WTC11 (cell line): ENCODE measurements at regions not wholly inside any gene's neighbourhood (a gene's known extent, or its start where the extent isn't known, plus 50 kb on each side); places are given as distances from the start of the nearest gene placed in this dataset.

Source experiments
- CBFB ChIP-seq: sonication (generic); formaldehyde crosslinking; IDR thresholded peaks from 2 replicates; pipeline ENCODE4 v1.8.1; 2022; ENCODE audit warnings: mild to moderate bottlenecking, low read depth, missing genetic modification reagents
- MAX ChIP-seq: sonication (generic); formaldehyde crosslinking; IDR thresholded peaks from 2 replicates; pipeline ENCODE4 v1.8.0; 2022; ENCODE audit warnings: mild to moderate bottlenecking, missing genetic modification reagents
- TEAD1 ChIP-seq: sonication (generic); formaldehyde crosslinking; IDR thresholded peaks from 2 replicates; pipeline ENCODE4 v1.8.0; 2022; ENCODE audit warnings: mild to moderate bottlenecking, missing genetic modification reagents
- TF ChIP-seq, protein P1 (sequence below): fragments of 200-600 bp; IDR thresholded peaks from 2 replicates; pipeline ENCODE4 v1.8.0; 2022; ENCODE audit warnings: antibody characterized with exemption
- TF ChIP-seq, protein P2 (sequence below): sonication (generic); formaldehyde crosslinking; IDR thresholded peaks from 2 replicates; pipeline ENCODE4 v1.8.1; 2023; ENCODE audit warnings: mild to moderate bottlenecking, missing genetic modification reagents, moderate library complexity
- TF ChIP-seq, protein P3 (sequence below): sonication (generic); formaldehyde crosslinking; conservative IDR thresholded peaks from 2 replicates; pipeline ENCODE4 v1.8.1; 2022; ENCODE audit warnings: mild to moderate bottlenecking, missing genetic modification reagents

DNA sequence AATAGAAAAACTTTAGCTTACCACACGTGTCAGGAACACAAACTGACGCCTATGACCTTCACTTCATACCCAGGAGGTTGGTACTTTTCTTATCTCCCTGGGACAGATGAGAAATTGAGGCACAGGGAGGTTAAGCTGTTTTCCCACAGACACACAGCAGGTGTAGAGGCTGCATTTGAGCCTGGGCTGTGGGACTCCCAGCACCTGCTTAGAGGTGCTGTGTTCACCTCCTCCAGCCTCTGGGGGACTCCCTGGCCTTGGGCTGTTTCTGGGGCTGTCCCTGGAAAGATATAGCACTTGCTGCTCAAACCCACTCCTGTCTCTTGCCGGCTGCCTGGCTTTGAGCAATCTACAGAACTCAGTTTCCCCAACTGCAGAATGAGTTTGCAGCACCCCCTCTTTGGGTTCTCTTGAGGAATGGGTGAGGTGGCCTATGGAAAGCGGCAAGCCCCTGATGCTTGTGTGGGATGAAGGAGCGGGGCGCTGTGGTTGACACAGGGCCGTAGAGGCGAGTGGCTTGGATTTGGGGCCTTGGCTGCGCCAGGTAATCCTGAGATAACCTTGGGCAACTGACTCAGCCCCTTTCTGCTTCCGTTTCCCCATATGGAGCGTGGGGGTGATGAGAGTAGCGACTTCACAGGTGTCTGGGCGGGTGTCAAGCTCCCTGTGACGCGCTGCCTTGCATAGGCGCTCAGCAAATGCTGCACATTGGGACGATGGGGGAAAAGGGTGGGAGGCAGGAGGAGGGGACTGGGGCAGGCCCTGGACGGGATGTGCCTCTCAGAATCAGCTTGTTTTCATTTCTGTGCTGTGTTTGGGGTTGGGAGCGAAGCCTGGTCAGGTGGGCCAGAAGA lies 104.5 kb upstream of the CIBAR2 start:
- TF ChIP-seq, protein P1, sequence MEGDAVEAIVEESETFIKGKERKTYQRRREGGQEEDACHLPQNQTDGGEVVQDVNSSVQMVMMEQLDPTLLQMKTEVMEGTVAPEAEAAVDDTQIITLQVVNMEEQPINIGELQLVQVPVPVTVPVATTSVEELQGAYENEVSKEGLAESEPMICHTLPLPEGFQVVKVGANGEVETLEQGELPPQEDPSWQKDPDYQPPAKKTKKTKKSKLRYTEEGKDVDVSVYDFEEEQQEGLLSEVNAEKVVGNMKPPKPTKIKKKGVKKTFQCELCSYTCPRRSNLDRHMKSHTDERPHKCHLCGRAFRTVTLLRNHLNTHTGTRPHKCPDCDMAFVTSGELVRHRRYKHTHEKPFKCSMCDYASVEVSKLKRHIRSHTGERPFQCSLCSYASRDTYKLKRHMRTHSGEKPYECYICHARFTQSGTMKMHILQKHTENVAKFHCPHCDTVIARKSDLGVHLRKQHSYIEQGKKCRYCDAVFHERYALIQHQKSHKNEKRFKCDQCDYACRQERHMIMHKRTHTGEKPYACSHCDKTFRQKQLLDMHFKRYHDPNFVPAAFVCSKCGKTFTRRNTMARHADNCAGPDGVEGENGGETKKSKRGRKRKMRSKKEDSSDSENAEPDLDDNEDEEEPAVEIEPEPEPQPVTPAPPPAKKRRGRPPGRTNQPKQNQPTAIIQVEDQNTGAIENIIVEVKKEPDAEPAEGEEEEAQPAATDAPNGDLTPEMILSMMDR, result no peak
- TF ChIP-seq MAX (CRISPR knock-in tag) (no peak), TEAD1 (CRISPR knock-in tag) (no peak), CBFB (no peak)
- TF ChIP-seq, protein P2, sequence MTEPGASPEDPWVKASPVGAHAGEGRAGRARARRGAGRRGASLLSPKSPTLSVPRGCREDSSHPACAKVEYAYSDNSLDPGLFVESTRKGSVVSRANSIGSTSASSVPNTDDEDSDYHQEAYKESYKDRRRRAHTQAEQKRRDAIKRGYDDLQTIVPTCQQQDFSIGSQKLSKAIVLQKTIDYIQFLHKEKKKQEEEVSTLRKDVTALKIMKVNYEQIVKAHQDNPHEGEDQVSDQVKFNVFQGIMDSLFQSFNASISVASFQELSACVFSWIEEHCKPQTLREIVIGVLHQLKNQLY (CRISPR knock-in tag), result no peak
- TF ChIP-seq, protein P3, sequence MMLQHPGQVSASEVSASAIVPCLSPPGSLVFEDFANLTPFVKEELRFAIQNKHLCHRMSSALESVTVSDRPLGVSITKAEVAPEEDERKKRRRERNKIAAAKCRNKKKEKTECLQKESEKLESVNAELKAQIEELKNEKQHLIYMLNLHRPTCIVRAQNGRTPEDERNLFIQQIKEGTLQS (CRISPR knock-in tag), result no peak
